Astrocyte of the hippocampus (primary cell): ENCODE measurements at regions not wholly inside any gene's neighbourhood (a gene's known extent, or its start where the extent isn't known, plus 50 kb on each side); places are given as distances from the start of the nearest gene placed in this dataset.

Source experiments
- DNase-seq: peaks from one replicate; pipeline ENCODE4 v3.0.0; 2011; ENCODE audit warnings: low read depth, low spot score

DNA sequence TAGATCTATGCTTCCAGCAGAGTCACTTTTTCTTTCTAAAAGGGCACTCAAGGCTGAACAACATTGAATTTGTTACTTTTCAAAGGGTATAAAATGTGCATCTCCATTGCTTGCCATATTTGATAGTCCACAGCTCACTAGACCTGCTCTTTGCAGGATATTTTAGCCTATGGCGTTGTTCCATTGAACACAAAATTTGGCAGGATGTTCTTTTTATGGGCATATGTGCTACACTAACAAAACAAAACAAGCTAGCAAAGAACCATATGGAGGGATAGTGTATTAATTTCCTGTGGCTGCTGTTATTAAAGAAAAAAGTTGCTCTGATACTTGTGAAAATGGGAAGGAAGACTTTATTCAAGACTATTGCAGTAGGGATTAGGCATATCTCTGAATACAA is 828.7 kb downstream of the TYW1 start:
- DNase-seq = no peak

DNA sequence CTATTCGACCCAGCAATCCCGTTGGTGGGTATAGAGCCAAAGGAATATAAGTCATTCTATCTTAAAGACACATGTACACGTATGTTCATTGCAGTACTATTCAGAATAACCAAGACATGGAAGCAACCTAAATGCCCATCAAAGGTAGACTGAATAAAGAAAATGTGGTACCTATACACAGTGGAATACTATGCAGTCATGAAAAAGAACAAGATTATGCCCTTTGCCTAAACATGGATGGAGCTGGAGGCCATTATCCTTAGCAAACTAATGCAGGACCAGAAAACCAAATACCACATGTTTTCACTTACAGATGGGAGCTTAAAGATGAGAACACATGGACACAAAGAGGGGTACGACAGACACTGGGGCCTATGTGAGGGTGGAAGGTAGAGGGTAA is 845.3 kb downstream of the TYW1 start:
- DNase-seq = no peak

DNA sequence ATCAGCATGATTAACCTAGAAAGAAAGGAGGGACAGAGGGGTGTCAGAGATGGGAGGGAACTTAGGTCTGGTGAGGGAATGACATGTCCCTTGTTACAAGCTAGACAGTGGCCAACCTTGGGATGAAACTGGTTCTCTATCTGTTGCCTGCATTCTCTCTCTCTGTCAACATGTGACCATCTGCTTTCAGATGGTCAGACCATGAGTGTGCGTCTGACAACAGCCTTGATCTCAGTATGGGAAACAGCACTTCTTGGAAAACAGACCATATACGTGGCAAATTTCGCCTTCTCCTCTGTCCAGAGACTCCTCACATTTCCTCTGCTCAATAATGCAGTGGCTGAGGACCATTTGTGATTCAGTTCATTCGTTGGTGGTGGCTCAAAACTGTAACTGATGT is 845.9 kb downstream of the TYW1 start:
- DNase-seq = no peak

DNA sequence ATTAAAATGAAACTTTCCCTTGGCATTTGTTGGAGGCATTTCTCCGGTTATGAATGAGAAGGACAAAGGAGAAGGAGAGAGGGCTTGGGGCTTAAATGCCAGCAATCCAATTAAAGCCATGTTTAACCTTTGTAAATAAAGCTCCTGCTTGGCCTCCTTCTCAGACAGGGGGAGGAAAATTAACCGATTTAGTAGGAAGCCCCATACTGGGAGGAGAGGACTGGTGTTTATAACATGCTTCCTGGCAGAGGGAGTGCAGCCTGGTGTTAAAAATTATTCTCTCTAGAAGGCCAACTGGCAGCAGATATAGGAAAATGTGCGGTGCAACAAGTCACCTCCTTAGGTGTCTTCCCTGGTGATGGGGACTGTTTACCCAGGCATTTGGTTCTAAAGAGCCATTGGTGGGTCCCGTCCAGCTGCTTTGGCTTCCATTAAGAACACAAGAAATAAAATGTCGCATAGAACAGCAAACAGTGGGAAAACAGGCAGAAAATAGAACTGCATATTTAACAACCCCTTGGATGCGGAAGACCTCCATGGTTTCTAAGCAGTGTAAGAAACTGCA is 846.5 kb downstream of the TYW1 start:
- DNase-seq = no peak

DNA sequence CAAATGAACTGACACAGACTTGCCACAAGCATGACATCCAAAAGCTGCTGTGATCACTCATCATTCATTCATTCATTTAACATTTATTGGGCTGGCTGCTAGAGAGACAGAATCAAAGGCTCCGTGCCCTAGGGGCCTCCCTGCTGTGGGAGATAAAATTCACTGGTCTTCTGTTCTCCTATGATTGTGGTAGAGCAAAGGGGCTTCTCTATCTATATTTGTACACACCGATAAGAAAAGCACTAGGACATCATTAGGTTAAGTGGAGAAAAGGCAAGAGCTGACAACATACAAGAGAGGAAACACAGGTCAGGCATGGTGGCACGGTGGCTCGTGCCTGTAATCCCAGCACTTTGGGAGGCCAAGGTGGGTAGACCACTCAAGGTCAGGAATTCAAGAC is 847.0 kb downstream of the TYW1 start:
- no peak for DNase-seq

DNA sequence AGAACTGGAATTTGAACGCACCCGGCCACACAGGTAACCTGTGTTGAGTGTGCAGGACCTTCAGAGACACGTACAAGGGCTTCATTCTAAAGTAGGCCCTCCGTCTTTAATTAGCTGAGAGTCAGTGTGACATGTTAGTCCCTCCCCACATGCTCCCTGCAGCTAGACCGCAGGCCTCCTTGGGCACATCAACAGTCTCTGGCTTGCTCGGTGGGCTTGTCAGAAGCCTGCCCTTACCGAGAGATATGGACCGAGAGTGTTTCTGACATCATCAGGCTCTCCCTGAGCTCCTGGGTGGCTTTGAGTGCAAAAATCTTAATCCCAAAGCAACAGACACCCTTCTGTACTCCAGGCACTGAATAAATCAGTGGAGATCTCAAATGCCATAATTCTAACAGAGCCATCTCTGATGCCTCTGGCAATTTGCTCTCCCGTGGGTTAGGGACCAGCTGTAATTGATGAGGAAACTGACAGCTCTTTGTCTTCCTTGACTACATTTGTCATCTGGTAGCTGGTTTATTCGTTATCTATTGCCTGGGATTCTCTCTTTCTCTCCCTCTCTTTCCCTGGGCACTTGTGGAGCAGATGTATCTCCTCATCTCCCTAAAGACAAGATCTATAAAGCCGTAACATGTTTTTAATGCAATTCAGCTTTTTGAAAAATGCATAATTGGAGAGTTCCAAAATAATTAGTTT is 850.6 kb downstream of the TYW1 start:
- DNase-seq = no peak

DNA sequence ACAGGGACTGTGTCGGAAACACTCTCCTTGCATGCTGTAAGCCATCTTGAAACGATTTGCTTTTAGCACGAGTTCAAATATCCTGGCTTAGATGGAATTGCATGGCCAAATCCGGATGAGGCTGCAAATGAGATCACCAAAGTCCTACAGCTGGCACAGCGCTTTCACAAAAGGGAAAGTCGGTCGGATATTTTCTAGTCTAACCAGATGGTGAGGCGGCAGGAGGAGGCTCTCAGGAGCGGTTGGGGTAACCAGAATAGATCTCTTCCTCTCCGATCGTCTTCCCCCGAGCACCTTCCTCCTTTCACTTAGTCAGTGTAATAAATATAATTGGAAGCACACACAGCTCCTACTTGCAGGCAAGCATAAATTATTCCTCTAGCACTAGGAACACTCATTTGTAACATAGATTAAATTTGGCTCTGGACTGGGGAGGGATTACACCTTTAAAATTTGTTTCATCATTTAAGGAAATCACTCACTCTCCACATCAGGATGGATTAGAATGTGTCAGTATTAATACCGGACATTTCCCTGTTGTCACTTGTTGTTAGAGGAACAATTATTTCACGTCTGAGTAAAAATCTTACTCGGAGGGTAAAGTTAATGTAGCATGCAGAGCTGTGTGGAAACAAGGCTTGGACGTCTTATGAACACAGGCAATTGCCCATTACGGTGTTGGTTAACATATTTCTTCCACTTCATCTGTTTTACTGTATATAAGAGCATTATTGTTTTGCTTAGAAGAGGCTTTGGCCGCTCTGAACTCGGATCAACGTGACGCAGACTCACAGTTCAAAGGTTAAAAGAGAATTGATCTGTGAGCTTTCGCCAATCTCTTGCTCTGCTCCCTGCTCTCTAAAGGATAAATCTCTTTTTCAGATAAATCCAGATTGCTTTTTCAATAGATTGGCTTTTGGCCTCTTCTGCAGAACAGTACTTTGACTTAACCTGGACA is 857.9 kb downstream of the TYW1 start:
- no peak for DNase-seq

DNA sequence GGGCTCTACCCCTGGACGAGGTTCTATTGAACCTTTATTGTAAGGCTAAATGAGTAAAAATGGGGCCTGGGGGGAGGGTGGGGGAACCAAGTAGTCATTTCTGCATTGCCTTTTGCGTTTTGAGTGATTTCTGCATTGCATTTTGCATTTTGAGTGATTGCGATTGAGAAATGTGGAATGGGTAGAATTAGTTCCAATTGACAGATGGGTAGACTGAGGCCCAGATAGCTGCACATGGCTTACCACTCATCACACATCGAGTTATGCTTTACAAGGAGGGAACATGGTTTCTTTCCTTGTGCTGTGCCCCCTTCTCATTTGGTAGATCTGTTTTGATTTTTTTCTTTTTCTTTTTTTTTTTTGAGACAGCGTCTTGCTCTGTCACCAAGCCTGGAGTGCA is 858.7 kb downstream of the TYW1 start:
- DNase-seq = no peak

DNA sequence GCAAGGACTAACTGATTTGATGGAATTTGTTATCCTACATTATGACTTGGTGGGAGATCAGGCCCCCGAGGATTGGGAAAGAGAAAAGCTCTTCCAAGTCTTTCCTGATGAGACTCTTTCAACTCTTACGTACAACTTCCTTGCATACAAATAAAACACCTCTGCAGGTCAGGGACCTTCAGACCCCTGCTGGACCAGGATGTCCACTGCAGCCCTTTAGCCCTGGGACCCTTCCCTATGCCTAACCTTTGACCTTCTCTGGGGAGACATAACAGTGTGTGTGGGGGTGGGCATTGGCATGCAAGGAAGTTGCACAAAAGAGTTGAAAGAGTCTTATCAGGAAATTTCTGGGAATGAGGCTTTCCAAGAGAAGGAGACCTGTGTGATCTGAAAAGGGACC is 859.4 kb downstream of the TYW1 start:
- no peak for DNase-seq

DNA sequence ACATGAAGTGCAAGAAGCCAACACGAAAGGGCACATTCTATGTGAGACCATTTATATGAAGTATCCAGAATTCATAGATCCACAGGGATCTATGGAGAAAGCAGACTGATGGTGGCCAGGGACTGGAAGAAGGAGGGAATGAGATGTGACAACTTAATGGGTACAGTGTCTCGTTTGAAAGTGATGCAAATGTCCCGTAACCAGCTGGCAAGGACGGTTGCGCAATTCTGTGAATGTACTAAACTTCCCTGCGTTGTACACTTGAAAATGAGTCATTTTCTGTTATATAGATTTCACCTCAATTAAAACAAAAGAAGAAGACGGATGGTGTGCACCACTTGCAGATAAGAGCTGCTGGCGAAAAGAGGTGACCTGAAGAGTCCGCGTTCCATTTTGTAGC is 861.1 kb downstream of the TYW1 start:
- no peak for DNase-seq

DNA sequence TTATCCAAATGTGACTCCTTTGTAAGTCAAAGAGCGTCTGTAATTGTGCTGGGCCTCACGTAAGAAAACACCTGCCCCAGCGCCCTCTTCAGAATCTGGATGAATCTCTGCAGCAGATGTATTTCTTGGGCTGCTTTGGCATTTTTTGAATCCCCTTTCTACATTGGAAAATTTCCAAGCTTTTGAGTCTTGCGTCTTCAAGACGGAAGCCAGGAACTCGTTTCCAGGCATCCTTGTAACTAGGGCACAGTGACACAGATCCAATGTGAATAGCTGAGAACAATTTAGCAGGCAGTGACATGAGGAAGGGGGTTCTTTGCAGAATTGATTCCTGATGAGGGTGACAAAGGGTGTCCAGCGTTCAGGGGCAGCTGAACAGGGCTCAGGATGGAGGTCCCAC is 862.3 kb downstream of the TYW1 start:
- DNase-seq = no peak

DNA sequence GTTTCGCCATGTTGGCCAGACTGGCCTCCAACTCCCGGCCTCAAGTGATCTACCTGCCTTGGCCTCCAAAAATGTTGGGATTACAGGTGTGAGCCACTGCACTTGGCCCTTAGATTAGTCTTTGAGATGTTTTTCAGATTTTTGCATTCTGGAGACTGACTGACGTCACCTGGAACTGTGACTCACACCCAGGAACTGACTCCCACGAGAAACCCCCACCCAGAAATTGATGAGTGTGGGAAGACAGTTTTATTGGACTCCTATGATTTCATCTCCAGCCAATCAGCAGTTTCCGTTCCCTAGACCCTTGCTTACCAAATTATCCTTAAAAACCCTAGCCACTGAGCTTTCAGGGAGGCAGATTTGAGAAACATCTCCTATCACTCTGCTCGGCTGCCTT is 867.3 kb downstream of the TYW1 start:
- no peak for DNase-seq

DNA sequence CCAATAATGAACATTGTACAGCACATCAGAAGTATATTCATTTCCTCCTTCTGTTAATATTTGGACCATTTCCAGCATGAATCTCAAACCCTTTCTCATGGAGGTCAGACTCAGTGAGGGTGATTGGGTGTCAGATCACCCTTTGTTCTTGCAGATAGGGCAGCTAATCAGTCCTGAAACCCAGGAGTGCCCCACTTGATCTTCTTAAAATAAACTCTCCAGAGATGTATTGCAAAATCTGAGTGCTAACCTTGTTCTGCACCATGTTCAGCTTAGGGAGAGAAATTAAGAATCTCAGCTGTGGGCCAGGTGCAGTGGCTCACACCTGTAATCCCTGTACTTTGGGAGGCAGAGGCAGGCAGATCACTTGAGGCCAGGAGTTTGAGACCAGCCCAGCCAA is 869.4 kb downstream of the TYW1 start:
- DNase-seq = no peak

DNA sequence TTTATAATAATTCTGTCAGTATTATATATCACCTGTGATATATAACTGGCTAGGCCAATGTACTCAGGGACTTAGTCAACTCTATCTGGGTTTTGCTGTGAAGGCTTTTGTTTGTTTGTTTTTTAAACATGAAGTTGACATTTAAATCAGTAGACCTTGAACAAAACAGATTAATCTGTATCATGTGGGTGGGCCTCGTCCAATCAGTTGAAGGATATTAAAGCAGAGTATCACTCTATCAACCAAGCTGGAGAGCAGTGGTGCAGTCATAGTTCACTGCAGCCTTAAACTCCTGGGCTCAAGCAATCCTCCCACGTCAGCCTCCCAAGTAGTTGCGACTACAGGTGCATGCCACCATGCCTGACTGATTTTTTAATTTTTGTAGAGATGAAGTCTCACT is 870.2 kb downstream of the TYW1 start:
- no peak for DNase-seq

DNA sequence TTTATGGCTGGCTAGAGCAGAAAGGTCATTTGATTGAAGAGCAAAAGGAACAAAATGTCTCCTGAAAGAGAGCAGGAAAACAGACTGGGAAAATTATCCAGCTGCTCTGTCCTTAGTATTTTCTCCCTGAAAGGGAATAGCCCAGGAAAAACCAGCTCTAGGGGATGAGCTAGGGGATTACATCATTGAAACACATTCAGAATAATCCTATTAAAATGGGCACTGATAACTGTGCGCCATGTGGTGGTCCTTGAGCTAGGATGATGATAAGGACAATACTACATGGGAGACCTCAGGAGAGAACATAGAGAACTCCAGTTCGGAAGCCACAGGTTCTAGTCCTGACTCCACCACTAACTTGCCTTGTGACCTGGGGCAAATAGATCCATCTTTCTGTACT is 873.8 kb downstream of the TYW1 start:
- DNase-seq = no peak

DNA sequence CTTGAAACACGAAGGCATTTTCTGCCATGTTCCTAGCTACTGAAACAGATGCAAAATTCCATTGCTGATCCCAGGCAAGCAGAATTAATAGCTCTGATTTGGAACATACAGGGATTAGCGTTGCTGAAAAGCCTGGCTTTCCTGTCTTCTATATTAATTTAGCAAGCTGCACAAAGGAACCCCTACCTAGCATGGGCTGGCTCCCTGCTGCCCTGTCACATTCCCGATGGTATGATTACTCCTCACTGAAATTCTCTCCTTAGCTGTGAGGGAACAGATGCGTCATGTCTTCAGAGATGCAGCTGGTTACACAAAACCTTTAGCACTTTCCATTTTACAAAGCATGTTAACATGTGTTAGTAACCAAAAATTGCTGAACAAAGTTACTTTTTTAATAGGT is 878.9 kb downstream of the TYW1 start:
- DNase-seq = no peak

DNA sequence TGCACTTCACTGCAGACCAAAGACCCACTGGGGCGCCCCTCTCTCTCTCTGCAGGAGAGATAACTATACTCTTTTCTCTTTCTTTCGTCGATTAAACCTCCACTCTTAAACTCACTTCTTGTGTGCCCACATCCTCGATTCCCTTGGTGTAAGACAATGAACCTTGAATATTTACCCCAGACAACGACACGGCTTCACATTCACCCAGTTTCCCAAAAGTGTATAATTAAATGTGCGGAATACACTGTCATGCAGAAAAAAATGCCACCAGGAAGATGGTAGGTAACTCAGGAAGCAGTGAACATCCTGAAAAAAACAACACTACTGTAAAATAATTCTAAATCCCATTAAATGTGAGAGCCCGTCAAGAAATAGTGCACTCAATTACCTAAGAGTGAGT is 882.2 kb downstream of the TYW1 start:
- no peak for DNase-seq

DNA sequence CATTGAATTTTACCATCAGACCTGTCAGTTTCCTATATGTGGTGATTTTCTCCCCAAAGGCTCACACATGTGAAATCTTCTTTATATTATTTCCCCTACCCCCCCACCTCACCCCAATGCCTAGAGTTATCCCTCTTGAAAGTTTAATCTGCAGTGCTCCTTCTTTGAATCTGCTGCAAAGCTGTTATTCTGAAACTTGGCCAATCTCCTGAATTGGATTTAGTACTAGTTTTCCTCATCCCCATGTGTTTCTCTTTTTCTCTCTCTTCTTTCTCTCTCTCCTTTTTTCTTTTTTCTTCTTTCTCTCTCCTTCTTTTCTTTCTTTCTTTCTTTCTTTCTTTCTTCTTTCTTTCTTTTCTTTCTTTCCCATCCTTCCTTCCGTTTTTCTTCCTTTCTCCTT is 886.2 kb downstream of the TYW1 start:
- no peak for DNase-seq

DNA sequence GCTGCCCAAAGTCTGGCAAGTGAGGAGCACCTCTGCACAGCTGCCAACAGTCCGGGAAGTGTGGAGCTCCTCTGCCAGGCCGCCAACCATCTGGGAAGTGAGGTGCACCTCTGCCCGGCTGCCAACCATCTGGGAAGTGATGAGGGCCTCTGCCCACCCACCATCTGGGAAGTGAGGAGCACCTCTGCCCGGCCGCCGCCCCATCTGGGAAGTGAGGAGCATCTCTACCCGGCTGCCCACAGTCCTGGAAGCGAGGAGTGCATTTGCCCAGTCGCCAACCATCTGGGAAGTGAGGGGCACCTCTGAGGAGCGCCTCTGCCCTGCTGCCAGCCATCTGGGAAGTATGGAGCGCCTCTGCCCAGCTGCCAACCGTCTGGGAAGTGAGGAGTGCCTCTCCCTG is 893.7 kb downstream of the TYW1 start:
- DNase-seq = no peak

DNA sequence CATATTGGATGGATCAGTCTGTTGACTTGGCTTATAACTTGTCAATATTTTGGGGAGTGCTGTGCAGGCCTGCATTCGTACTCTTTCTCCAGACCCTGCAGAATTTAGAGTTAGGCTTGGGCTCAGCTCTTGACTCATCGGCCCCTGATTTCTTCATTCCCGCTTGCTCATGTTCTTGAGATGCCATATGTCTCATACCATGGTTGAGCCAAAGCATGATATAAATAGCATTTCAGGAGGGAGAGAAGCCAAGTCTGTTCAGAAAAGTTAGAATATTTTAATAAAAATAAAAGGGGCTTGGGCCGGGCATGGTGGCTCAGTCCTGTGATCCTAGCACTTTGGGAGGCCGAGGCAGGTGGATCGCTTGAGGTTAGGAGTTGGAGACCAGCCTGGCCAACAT is 898.1 kb downstream of the TYW1 start:
- no peak for DNase-seq

DNA sequence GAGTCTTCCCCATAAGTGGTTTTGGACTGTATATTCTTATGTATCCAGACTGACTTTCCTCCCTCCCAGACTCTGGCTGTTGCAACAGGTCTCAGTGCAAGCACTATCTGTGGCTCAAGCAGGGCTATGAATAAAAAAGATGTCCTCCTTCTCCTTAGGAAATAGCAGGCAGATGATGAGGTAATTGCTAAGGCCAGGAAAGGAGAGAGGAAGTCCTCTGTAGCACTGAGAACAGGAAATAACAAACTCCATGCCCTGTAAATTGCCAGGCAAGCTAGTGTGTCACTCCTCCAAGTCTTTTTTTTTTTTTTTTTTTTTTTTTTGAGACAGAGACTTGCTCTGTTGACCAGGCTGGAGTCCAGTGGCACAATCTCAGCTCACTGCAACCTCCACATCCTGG is 900.1 kb downstream of the TYW1 start:
- peak; percentile 22 for DNase-seq

DNA sequence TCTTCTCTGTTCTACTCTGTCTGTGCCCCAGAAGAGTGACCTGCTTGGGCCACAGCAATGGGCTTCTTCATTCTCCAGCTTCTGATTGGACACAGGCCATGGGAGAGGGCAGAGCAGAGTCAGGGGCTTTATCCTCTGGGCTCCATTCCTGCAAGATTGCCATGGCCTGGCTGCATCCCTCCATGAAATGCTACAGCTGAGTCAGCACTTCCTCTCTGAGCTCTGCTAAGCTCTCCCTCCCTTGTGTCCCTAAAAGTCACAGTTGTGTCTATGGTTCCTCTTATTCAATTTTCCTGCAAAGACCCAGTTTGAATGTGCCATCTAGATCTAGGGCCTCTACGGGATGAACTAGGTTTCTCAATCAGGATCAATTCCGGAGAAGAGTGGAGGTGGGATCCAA is 903.8 kb downstream of the TYW1 start:
- no peak for DNase-seq
